NB4 (cell line): ENCODE measurements at regions not wholly inside any gene's neighbourhood (a gene's known extent, or its start where the extent isn't known, plus 50 kb on each side); places are given as distances from the start of the nearest gene placed in this dataset.

ENCODE experiments used
- DNase-seq: peaks from one replicate; pipeline ENCODE4 v3.0.0; 2010; ENCODE audit warnings: low read depth
- H3K4me3 ChIP-seq: one replicate; pipeline ENCODE4 v1.5.1; 2011; ENCODE audit warnings: mild to moderate bottlenecking, low read depth, low read length, moderate library complexity
- MYC ChIP-seq: IDR thresholded peaks from 2 replicates; pipeline ENCODE4 v1.6.1; 2011; ENCODE audit warnings: low read depth, low read length
- POLR2A ChIP-seq: IDR thresholded peaks from 2 replicates; pipeline ENCODE4 v1.6.1; 2011; ENCODE audit warnings: mild to moderate bottlenecking; ENCODE audit not compliant: insufficient read length; ENCODE audit errors: extremely low read depth
- TF ChIP-seq, protein P1 (sequence below): IDR thresholded peaks from one replicate; pipeline ENCODE4 v1.5.1; 2012; ENCODE audit warnings: low read depth, low read length
- TF ChIP-seq, protein P2 (sequence below): IDR thresholded peaks from 2 replicates; pipeline ENCODE4 v1.6.1; 2011; ENCODE audit warnings: low read depth, low read length

DNA sequence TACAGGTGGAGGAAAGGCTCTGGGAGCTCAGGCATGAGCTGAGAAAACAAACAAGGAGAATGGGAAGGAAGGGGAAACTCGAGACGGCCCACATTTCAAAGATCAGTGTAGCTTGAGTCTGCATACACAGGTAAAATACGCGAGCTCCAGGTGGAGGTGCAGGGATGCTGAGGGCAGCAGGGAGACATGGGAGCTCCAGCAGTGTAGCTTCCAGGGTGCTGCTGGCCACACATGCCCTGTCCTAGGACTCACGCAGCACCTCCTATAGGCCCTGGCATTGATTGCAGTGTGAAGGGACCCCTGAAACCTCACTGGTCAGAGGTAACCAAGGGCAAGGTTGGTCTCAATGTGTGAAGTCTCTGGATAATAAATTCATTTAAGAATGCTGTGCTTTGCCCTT, 362.8 kb upstream of the HS6ST1 start:
- TF ChIP-seq, protein P1, sequence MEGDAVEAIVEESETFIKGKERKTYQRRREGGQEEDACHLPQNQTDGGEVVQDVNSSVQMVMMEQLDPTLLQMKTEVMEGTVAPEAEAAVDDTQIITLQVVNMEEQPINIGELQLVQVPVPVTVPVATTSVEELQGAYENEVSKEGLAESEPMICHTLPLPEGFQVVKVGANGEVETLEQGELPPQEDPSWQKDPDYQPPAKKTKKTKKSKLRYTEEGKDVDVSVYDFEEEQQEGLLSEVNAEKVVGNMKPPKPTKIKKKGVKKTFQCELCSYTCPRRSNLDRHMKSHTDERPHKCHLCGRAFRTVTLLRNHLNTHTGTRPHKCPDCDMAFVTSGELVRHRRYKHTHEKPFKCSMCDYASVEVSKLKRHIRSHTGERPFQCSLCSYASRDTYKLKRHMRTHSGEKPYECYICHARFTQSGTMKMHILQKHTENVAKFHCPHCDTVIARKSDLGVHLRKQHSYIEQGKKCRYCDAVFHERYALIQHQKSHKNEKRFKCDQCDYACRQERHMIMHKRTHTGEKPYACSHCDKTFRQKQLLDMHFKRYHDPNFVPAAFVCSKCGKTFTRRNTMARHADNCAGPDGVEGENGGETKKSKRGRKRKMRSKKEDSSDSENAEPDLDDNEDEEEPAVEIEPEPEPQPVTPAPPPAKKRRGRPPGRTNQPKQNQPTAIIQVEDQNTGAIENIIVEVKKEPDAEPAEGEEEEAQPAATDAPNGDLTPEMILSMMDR: peak; percentile 19
- TF ChIP-seq, protein P2, sequence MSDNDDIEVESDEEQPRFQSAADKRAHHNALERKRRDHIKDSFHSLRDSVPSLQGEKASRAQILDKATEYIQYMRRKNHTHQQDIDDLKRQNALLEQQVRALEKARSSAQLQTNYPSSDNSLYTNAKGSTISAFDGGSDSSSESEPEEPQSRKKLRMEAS: no peak
- DNase-seq: no peak
- no peak overlapping the region for H3K4me3 ChIP-seq

DNA sequence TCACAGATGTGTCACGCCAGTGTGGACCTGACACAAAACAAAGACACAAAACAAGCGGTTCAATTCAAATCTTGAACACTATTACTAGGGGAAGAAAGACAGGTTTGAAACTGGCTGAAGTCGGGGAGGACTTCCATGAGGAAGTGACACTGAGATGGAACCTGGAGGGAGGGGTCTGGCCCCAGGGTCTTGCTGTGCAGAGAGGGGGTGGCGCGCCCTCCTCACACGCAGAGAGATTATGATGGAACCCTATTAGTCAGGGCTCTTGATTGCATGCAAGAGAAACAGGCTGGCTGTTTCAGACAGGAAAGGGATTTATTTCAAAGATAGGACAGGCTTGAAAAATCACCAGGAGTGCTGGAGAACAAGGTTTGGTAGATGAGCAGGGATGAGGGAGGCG, 363.6 kb upstream of the HS6ST1 start:
- no peak overlapping the region for H3K4me3 ChIP-seq
- DNase-seq: peak; percentile 31
- TF ChIP-seq MYC: no peak
- TF ChIP-seq, protein P1: no peak
- TF ChIP-seq, protein P2: no peak

DNA sequence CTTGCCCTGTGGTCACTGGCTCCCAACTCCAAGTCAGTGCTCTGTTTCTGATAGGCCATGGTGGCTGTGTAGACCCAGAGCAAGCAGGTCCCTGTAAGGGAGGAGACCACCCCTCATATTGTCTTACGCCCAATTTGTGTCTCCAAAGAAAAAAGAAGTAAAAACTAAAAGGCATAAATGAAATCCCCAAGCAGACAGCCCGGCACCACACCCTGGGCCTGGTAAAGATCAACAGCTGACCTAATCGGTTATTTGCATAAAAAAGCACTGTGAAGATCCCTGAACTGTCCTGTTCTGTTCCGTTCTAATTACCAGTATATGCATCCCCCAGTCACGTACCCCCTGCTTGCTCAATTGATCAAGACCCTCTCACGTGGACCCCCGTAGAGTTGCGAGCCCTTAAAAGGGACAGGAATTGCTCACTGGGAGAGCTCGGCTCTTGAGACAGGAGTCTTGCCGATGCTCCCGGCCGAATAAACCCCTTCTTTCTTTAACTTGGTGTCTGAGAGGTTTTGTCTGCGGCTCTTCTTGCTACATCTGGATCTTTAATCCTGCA, 364.1 kb upstream of the HS6ST1 start:
- H3K4me3 ChIP-seq: no peak overlapping the region
- TF ChIP-seq, protein P1: no peak
- TF ChIP-seq MYC (no peak), POLR2A (no peak)
- TF ChIP-seq, protein P2: no peak
- DNase-seq: no peak

DNA sequence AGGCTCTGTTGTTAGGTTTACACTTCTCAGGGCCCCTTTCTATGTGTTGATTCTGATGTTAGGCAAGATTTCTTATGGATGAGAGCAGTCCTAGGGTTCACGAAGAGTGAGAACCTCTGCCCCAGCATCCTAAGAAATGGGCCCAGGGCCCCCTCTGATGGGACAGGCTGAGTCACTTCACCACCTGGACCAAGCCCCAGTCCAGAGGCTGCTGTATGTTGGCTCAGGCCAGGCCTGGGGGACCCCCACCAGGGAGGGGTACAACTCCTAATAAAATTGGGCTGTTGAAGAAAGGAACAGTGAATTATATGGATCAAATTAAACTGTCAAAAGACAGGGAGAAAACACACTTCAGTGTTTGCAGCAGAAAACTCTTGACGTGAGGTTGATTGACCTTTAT, 365.9 kb upstream of the HS6ST1 start:
- TF ChIP-seq, protein P2: no peak
- TF ChIP-seq POLR2A: no peak
- no peak for TF ChIP-seq MYC
- TF ChIP-seq, protein P1: no peak
- no peak for DNase-seq
- H3K4me3 ChIP-seq: no peak overlapping the region

DNA sequence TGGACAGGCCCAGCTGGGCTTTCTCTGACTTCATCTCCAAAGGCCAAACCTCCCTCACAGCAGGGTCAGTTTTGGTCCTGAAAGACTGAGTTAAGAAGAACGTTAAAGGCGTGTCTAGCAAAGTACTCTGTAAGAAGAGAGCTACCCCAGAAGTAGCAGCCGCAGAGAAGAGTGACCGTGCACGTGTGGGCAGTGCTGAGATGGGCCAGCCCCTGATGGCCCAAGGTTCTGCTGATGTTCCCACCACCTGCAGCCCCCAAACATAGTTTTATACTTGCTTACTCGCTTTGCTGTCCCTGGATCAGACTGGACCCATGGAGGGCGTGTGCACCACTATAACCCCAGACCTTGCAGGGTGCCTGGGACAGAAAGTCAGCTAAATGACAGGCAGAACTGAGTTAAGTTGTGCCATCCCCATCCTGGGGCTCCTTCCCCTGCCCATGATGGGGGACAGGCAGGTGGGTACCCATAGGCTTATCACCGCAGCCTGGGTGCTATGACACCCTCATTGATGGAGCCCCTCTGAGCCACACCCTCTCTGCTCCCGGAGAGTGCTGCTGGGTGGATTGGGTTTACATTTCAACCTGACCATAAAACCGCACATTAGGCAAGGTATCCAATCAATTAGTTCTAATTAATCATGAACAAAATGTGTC, 367.3 kb upstream of the HS6ST1 start:
- no peak for DNase-seq
- no peak overlapping the region for H3K4me3 ChIP-seq
- no peak for TF ChIP-seq MYC
- TF ChIP-seq POLR2A: no peak

DNA sequence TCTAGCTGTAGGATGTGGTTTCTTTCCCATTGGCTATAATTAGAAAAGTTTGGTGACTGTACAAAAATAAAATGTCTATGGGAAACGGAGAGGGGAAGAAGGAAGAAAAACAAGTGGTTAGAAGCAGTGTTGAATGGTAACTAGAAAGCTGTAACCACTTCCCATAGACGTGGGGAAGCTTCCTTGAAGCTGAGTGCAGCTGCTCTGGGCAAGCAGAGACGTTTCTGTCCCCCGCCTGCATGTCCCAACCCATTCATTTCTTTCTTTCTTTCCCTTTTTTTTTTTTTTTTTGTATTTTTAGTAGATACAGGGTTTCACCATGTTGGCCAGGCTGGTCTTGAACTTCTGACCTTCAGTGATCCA, 367.8 kb upstream of the HS6ST1 start:
- DNase-seq: peak; percentile 58
- no peak overlapping the region for H3K4me3 ChIP-seq
- TF ChIP-seq, protein P2: peak; percentile 75
- no peak for TF ChIP-seq POLR2A
